GM23248 (cell line): ENCODE measurements at regions not wholly inside any gene's neighbourhood (a gene's known extent, or its start where the extent isn't known, plus 50 kb on each side); places are given as distances from the start of the nearest gene placed in this dataset.

ENCODE experiments used
- EZH2 ChIP-seq: fragments of 200-600 bp; sonication (generic); IDR thresholded peaks from 2 replicates; pipeline ENCODE4 v1.6.1; 2018; ENCODE audit warnings: antibody characterized with exemption, mild to moderate bottlenecking; ENCODE audit not compliant: insufficient read depth, poor library complexity, severe bottlenecking
- EZH2phosphoT487 ChIP-seq: fragments of 200-600 bp; sonication (generic); IDR thresholded peaks from 2 replicates; pipeline ENCODE4 v1.6.1; 2018; ENCODE audit warnings: antibody characterized with exemption, moderate library complexity, mild to moderate bottlenecking, low read depth; ENCODE audit not compliant: insufficient read depth

GRCh38 chr7:16271990-16272665, 149.2 kb downstream of the CRPPA start:
- no peak for TF ChIP-seq EZH2
- TF ChIP-seq EZH2phosphoT487: no peak
